ENCODE measurements at regions not wholly inside any gene's neighbourhood (a gene's known extent, or its start where the extent isn't known, plus 50 kb on each side); places are given as distances from the start of the nearest gene placed in this dataset.

- TF ChIP-seq ATF3 (IDR thresholded peaks at IDR 0.05), result no peak
- TF ChIP-seq REST (IDR thresholded peaks at IDR 0.05), result no peak
- no peak for TF ChIP-seq CTCF (IDR thresholded peaks at IDR 0.05; ENCODE audit: low read depth, low read length, missing input control)
- no peak for TF ChIP-seq JUND (IDR thresholded peaks at IDR 0.05)
- TF ChIP-seq EGR1 (IDR thresholded peaks at IDR 0.05; ENCODE audit: low read depth in 2 of 2), result no peak
- no peak for TF ChIP-seq TAF1 (conservative IDR thresholded peaks at IDR 0.05)
- no peak for TF ChIP-seq RAD21 (IDR thresholded peaks at IDR 0.05)
- no peak for TF ChIP-seq MAX (IDR thresholded peaks at IDR 0.05)
- TF ChIP-seq SP1 (IDR thresholded peaks at IDR 0.05), result no peak
Measured at GRCh38 chr5:61720829-61721228, 388.8 kb downstream of the ZSWIM6 start.
